GM12891 (cell line): ENCODE measurements at regions not wholly inside any gene's neighbourhood (a gene's known extent, or its start where the extent isn't known, plus 50 kb on each side); places are given as distances from the start of the nearest gene placed in this dataset.

Experiments
- PAX5 ChIP-seq: IDR thresholded peaks from 2 replicates; pipeline ENCODE4 v1.6.1; 2011; ENCODE audit warnings: low read length, moderate library complexity, mild to moderate bottlenecking; ENCODE audit not compliant: insufficient read depth, severe bottlenecking
- POLR2A ChIP-seq: IDR thresholded peaks from 2 replicates; pipeline ENCODE4 v1.6.1; 2011; ENCODE audit warnings: low read depth, low read length, control low read depth
- POLR2AphosphoS5 ChIP-seq: IDR thresholded peaks from 2 replicates; pipeline ENCODE4 v1.6.1; 2011; ENCODE audit warnings: low read depth, low read length, control low read depth
- SPI1 ChIP-seq: IDR thresholded peaks from 2 replicates; pipeline ENCODE4 v1.6.1; 2011; ENCODE audit warnings: low read depth, low read length, control low read depth
- TAF1 ChIP-seq: IDR thresholded peaks from 2 replicates; pipeline ENCODE4 v1.6.1; 2011; ENCODE audit warnings: low read depth, low read length, control low read depth

DNA sequence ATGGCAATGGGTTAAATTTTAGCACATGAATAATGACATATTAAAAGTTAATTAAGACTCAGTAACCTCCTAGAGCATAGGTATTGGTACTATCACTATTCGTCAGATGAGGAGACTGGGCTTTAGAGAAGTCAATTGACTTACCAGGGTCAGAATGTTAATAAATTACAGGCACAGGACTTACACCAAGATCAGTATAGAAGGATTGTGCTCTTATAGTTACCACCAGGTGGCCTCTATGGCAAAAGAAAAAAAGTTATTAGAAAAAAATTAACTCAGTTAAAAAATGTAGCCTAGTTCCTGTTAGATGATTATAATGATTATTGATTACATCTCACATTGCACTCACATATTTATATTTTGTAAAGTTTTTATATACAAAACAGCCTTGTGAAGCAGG, 1163.7 kb downstream of the FAM181B start:
- no peak for TF ChIP-seq POLR2A
- no peak for TF ChIP-seq TAF1
- TF ChIP-seq POLR2AphosphoS5 = no peak
- TF ChIP-seq SPI1 = no peak
- TF ChIP-seq PAX5 = no peak
